ENCODE measurements at regions not wholly inside any gene's neighbourhood (a gene's known extent, or its start where the extent isn't known, plus 50 kb on each side); places are given as distances from the start of the nearest gene placed in this dataset.
A peak's percentile ranks its signal among the peaks of the same experiment; 100 is the strongest.

- no peak overlapping the region for H3K4me3 ChIP-seq
- no peak for DNase-seq
- no peaks in the 10 kb centered on the region for H3K27me3 ChIP-seq
- no peaks in the 10 kb centered on the region for H3K36me3 ChIP-seq (replicated peaks in 1 of 2; ENCODE audit: insufficient read depth in 1 of 2, low read depth in 2 of 2)
- no peak for ATAC-seq
- 79 to 80% methylated on average over 4 of the region's 4 CpGs for WGBS, 2 donors
- H3K9me3 ChIP-seq = no peaks in the 10 kb centered on the region
- H3K27ac ChIP-seq = peak overlapping the region in 3 of 4 donors; percentile 29 to 58 (median 45)
- H3K4me1 ChIP-seq = peaks cover 36% of the 10 kb centered on the region
- no peak for TF ChIP-seq CTCF (IDR thresholded peaks at IDR 0.05)
- TF ChIP-seq POLR2A (IDR thresholded peaks at IDR 0.05) = no peak
- intact Hi-C loops (cut with DNase I) = no loop called here
These were observed 322.3 kb downstream of the DLEU7 start for GRCh38 chr13:50521006-50521830.

DNA sequence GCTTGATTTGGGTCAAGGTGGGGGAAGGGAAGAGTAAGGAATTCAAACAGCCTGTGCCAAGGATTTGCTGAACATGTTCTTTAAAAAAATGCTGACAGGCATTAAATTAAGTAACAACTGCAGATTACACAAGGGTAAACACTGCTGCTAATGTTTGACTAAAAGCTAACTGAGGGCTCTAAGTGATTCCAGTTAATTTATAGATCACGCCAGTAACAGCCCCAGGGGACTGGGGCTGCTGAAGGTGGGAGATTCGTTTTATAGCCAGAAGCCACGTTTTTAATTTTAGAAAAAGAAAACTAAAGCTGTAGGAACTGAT lies 321.7 kb downstream of the DLEU7 start:
- DNase-seq (peak in 3 of 4 donors; percentile 26 to 65 (median 34)), ATAC-seq (peak; percentile 94)
- Histone ChIP-seq H3K4me1 (peaks cover 30% of the 10 kb centered on the region), H3K36me3 (replicated peaks in 1 of 2; ENCODE audit: insufficient read depth in 1 of 2, low read depth in 2 of 2) (no peaks in the 10 kb centered on the region), H3K4me3 (no peak overlapping the region), H3K27me3 (no peaks in the 10 kb centered on the region), H3K9me3 (no peaks in the 10 kb centered on the region), H3K27ac (peak overlapping the region in 2 of 4 donors; percentile 45 to 58)
- intact Hi-C loops (cut with DNase I) = no loop called here
- WGBS, 2 donors = 5 to 10% methylated on average over 3 of the region's 3 CpGs
- TF ChIP-seq POLR2A (IDR thresholded peaks at IDR 0.05) (no peak), CTCF (IDR thresholded peaks at IDR 0.05) (no peak)

DNA sequence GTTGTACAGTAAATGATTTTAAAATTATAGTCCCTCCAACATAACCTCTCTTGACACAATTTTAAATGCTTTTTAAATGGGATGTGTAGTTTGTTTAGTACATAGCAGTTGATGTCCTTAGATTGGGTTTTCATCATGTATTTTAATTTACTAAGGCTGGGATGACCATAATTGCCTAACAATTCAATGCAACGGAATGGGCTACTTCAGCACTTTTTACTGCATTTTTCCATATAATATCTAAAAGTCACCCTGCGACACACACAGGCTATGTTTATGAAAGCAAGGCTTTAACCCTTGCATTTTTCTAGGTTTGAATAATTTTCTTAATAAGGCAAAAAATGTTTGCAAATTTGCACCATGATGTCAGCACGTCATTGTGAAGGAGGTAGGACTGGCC lies 321.0 kb downstream of the DLEU7 start:
- TF ChIP-seq CTCF (IDR thresholded peaks at IDR 0.05) (no peak), POLR2A (IDR thresholded peaks at IDR 0.05) (no peak)
- Histone ChIP-seq H3K36me3 (replicated peaks in 1 of 2; ENCODE audit: insufficient read depth in 1 of 2, low read depth in 2 of 2) (no peaks in the 10 kb centered on the region), H3K27me3 (no peaks in the 10 kb centered on the region), H3K9me3 (no peaks in the 10 kb centered on the region), H3K27ac (peak overlapping the region in 1 of 4 donors; percentile 58), H3K4me3 (no peak overlapping the region), H3K4me1 (peaks cover 28% of the 10 kb centered on the region)
- WGBS, 2 donors = 89 to 95% methylated on average over 3 of the region's 3 CpGs
- no peak for ATAC-seq
- no peak for DNase-seq
- intact Hi-C loops (cut with DNase I) = no loop called here

DNA sequence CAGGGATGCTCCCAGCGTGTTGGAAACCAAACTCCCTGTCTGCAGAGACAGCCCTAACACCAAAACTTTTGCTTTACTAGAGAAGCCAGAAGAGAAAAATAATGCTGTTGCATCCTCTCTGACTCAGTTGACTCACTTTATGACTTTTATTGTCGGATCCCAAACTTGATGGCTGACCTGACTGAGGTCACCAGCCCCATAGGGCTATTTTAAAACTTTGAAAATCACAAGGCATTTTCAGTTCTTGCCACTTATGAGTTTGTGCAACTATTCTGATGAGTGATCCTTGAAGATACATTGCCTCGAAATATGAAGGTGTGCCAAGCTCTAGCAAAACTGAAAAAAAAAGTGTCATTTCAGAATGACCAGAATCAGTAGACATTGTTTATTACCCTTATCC lies 320.2 kb downstream of the DLEU7 start:
- ATAC-seq (no peak), DNase-seq (no peak)
- Histone ChIP-seq H3K9me3 (no peaks in the 10 kb centered on the region), H3K4me1 (peaks cover 31% of the 10 kb centered on the region), H3K27me3 (no peaks in the 10 kb centered on the region), H3K27ac (no peak overlapping the region), H3K4me3 (no peak overlapping the region), H3K36me3 (replicated peaks in 1 of 2; ENCODE audit: insufficient read depth in 1 of 2, low read depth in 2 of 2) (no peaks in the 10 kb centered on the region)
- WGBS, 2 donors = 86 to 89% methylated on average over 3 of the region's 3 CpGs
- TF ChIP-seq CTCF (IDR thresholded peaks at IDR 0.05) (no peak), POLR2A (IDR thresholded peaks at IDR 0.05) (no peak)
- intact Hi-C loops (cut with DNase I) = no loop called here

- H3K27ac ChIP-seq = no peak overlapping the region
- peaks cover 44% of the 10 kb centered on the region for H3K4me1 ChIP-seq
- no peak overlapping the region for H3K4me3 ChIP-seq
- no peak for DNase-seq
- TF ChIP-seq POLR2A (IDR thresholded peaks at IDR 0.05) = no peak
- TF ChIP-seq CTCF (IDR thresholded peaks at IDR 0.05) = no peak
- intact Hi-C loops (cut with DNase I) = no loop called here
- H3K36me3 ChIP-seq (replicated peaks in 1 of 2; ENCODE audit: insufficient read depth in 1 of 2, low read depth in 2 of 2) = no peaks in the 10 kb centered on the region
- H3K9me3 ChIP-seq = no peaks in the 10 kb centered on the region
- no peak for ATAC-seq
- 88 to 90% methylated on average over 4 of the region's 4 CpGs for WGBS, 2 donors
- H3K27me3 ChIP-seq = no peaks in the 10 kb centered on the region
These were observed 318.9 kb downstream of the DLEU7 start for GRCh38 chr13:50524560-50524959.

Measured in body of pancreas (tissue), 4 donors.